GM12878 (cell line): ENCODE measurements at regions not wholly inside any gene's neighbourhood (a gene's known extent, or its start where the extent isn't known, plus 50 kb on each side); places are given as distances from the start of the nearest gene placed in this dataset.

Experiments used
- ATAC-seq: fragments of 200-7000 bp; cut with Tn5 transposase; 3 replicates; pipeline ENCODE4 v1.9.1; 2020; ENCODE audit warnings: mild to moderate bottlenecking, moderate library complexity
- BruUV-seq: library from RNA; stranded (reverse); fragments of 400-500 nt; replicated peaks from 2 replicates; lab custom pipeline; 2021; lab: Mats Ljungman, UMichigan
- CTCF ChIA-PET: fragments of 300-600 bp; sonication (Branson Sonifier 250); formaldehyde crosslinking; extraction: SDS; loops from one replicate; lab custom pipeline; 2021; ENCODE audit warnings: inconsistent platforms; lab: Yijun Ruan, JAX
- POLR2A ChIA-PET: fragments of 350-600 bp; formaldehyde crosslinking; extraction: SDS; loops from one replicate; lab custom pipeline; 2021; ENCODE audit warnings: inconsistent platforms; lab: Charles Lee
- RAD21 ChIA-PET: fragments of 300-600 bp; sonication (Branson Sonifier 250); formaldehyde crosslinking; loops from one replicate; lab custom pipeline; 2023; ENCODE audit warnings: antibody characterized with exemption; ENCODE audit not compliant: unreplicated experiment; lab: Charles Lee
- SMC1A ChIA-PET: fragments of 300-600 bp; sonication (Branson Sonifier 250); formaldehyde crosslinking; loops from one replicate; lab custom pipeline; 2023; ENCODE audit not compliant: unreplicated experiment, uncharacterized antibody; lab: Charles Lee
- DNase-seq: peaks from one replicate; pipeline ENCODE4 v3.0.0-alpha.2; 2011; ENCODE audit warnings: low read depth, low spot score
- FAIRE-seq: peaks from 3 replicates; lab custom pipeline; 2011; peaks lifted over from hg19 to GRCh38; lab: Jason Lieb, UNC
- H2AFZ ChIP-seq: 2 replicates; pipeline ENCODE4 v1.6.0; 2011; ENCODE audit warnings: low read depth, low read length, control low read depth; ENCODE audit not compliant: control insufficient read depth
- H3K27ac ChIP-seq: 2 replicates; pipeline ENCODE4 v1.5.1; 2011; ENCODE audit warnings: control low read depth; ENCODE audit not compliant: control insufficient read depth, insufficient read depth
- H3K27me3 ChIP-seq, 2 experiments: replicated peaks in 1 of 2; 2 replicates each; pipeline versions ENCODE4 v1.6.0 to v1.6.1; 2011; ENCODE audit warnings: low read length in 1 of 2; ENCODE audit not compliant: control insufficient read depth in 2 of 2, insufficient read depth in 2 of 2
- H3K36me3 ChIP-seq, 2 experiments: 2 replicates each; pipeline ENCODE4 v1.5.1; 2011; ENCODE audit warnings: low read length in 1 of 2; ENCODE audit not compliant: control insufficient read depth in 2 of 2, insufficient read depth in 2 of 2
- H3K4me1 ChIP-seq: 2 replicates; pipeline ENCODE4 v1.6.1; 2011; ENCODE audit warnings: mild to moderate bottlenecking, low read length, moderate library complexity, mixed read lengths; ENCODE audit not compliant: control insufficient read depth, insufficient read depth
- H3K4me2 ChIP-seq: 2 replicates; pipeline ENCODE4 v1.6.0; 2011; ENCODE audit warnings: control low read depth; ENCODE audit not compliant: control insufficient read depth, insufficient read depth
- H3K4me3 ChIP-seq: fragments of 200-600 bp; sonication (generic); 2 replicates; pipeline ENCODE4 v1.5.1; 2016
- H3K79me2 ChIP-seq: 2 replicates; pipeline ENCODE4 v1.6.0; 2011; ENCODE audit warnings: low read length; ENCODE audit not compliant: control insufficient read depth, insufficient read depth
- H3K9ac ChIP-seq: 2 replicates; pipeline ENCODE4 v1.8.0; 2011; ENCODE audit warnings: low read length, control low read depth, mixed read lengths; ENCODE audit not compliant: control insufficient read depth, insufficient read depth
- H3K9me3 ChIP-seq: replicated peaks from 3 replicates; pipeline ENCODE4 v1.5.1; 2011; ENCODE audit warnings: mild to moderate bottlenecking, low read length; ENCODE audit not compliant: control insufficient read depth, insufficient read depth
- H4K20me1 ChIP-seq: 2 replicates; pipeline ENCODE4 v1.6.0; 2011; ENCODE audit not compliant: control insufficient read depth, insufficient read depth
- ATF7 ChIP-seq: fragments of 450-650 bp; IDR thresholded peaks from 2 replicates; pipeline ENCODE4 v1.6.1; 2016; ENCODE audit warnings: low read depth, mild to moderate bottlenecking
- ESRRA ChIP-seq: IDR thresholded peaks from 2 replicates; pipeline ENCODE4 v1.6.1; 2012; ENCODE audit warnings: mild to moderate bottlenecking, low read length, improper control_type of control experiment
- ETV6 ChIP-seq, 2 experiments: fragments of 450-650 bp in 1 of 2; IDR thresholded peaks in 1 of 2; conservative IDR thresholded peaks in 1 of 2; 2 replicates each; pipeline ENCODE4 v1.6.1; 2014; ENCODE audit warnings: antibody characterized with exemption in 1 of 2, borderline replicate concordance in 1 of 2, low read depth in 1 of 2, mild to moderate bottlenecking in 1 of 2, moderate library complexity in 1 of 2
- IRF4 ChIP-seq: IDR thresholded peaks from 2 replicates; pipeline ENCODE4 v1.6.1; 2011; ENCODE audit warnings: low read depth, low read length
- MTA2 ChIP-seq: fragments of 450-650 bp; IDR thresholded peaks from 2 replicates; pipeline ENCODE4 v1.6.1; 2016; ENCODE audit warnings: low read depth, mild to moderate bottlenecking, moderate library complexity
- NFXL1 ChIP-seq: fragments of 450-650 bp; IDR thresholded peaks from 2 replicates; pipeline ENCODE4 v1.6.1; 2017; ENCODE audit warnings: antibody characterized with exemption, mild to moderate bottlenecking, borderline replicate concordance
- NR2C1 ChIP-seq: fragments of 450-650 bp; IDR thresholded peaks from 2 replicates; pipeline ENCODE4 v1.6.1; 2017; ENCODE audit warnings: antibody characterized with exemption, mild to moderate bottlenecking, moderate library complexity
- PAX5 ChIP-seq: IDR thresholded peaks from 2 replicates; pipeline ENCODE4 v1.6.1; 2011; ENCODE audit warnings: low read depth, low read length, borderline replicate concordance
- POLR2AphosphoS2 ChIP-seq: IDR thresholded peaks from 2 replicates; pipeline ENCODE4 v1.6.1; 2011; ENCODE audit warnings: low read depth, mild to moderate bottlenecking, low read length, improper control_type of control experiment, moderate library complexity
- RELA ChIP-seq: fragments of 450-650 bp; IDR thresholded peaks from 2 replicates; pipeline ENCODE4 v1.8.0; 2014; ENCODE audit warnings: borderline replicate concordance; ENCODE audit not compliant: partially characterized antibody
- SMAD5 ChIP-seq: IDR thresholded peaks from 2 replicates; pipeline ENCODE4 v1.6.1; 2016; ENCODE audit warnings: antibody characterized with exemption, low read depth
- STAT1 ChIP-seq: fragments of 450-650 bp; conservative IDR thresholded peaks from 2 replicates; pipeline ENCODE4 v1.6.1; 2014; ENCODE audit warnings: antibody characterized with exemption, mild to moderate bottlenecking
- WGBS: methylation state at CpG from one replicate; pipeline ENCODE4 v1.1.6; 2016; ENCODE audit warnings: low lambda C conversion rate; ENCODE audit not compliant: insufficient replicate concordance, insufficient coverage; ENCODE audit errors: missing lambda C conversion rate; 5-methylcytosine and 5-hydroxymethylcytosine counted together
- in situ Hi-C: fragments of 300-500 bp; cut with MboI; formaldehyde crosslinking; loops from 9 replicates; pipeline ENCODE4 v1.14.3; 2018; ENCODE audit warnings: mixed read lengths
- intact Hi-C: fragments of 100-400 bp; cut with micrococcal nuclease; formaldehyde crosslinking; loops from one replicate; pipeline ENCODE4 v1.14.2; 2022; ENCODE audit not compliant: unreplicated experiment
- TF ChIP-seq, protein P1 (sequence below): fragments of 450-650 bp; IDR thresholded peaks from 2 replicates; pipeline ENCODE4 v1.6.1; 2016; ENCODE audit warnings: mild to moderate bottlenecking, moderate library complexity, borderline replicate concordance
- TF ChIP-seq, protein P2 (sequence below): fragments of 450-650 bp; IDR thresholded peaks from 2 replicates; pipeline ENCODE4 v1.6.1; 2017; ENCODE audit warnings: mild to moderate bottlenecking, moderate library complexity
- TF ChIP-seq, protein P3 (sequence below): fragments of 450-650 bp; IDR thresholded peaks from 2 replicates; pipeline ENCODE4 v1.6.1; 2017; ENCODE audit warnings: mild to moderate bottlenecking

DNA sequence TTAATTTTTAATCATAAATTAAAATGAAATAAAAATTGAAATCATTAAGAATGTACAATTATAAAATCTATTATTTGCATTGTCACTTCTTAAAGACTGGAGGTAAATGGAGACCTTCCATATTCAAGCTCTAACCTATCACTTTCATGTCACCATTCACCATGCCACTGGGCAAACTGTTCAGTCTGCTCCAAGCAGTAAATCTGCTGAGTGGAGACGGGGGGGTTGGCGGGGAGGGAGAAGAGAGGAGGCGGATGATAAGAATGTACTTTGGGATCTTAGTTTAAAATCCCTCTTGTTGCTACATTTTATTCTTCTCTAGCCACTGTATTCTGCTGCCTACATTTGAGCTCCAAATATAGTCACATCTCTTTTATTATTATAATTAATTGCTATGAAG lies 365.9 kb upstream of the NFIA start:
- intact Hi-C loops = no loop called here
- ChIA-PET RAD21 (no interaction called here), CTCF (no interaction called here), SMC1A (interaction anchor here (0.6 kb wide), 1 partner anchor 415 kb away, joined by 3 read pairs; no protein-coding TSS in a partner anchor), POLR2A (no interaction called here)
- H3K27me3 ChIP-seq = no peaks in the 10 kb centered on the region
- 40% methylated on average over 3 of the region's 3 CpGs for WGBS
- DNase-seq = no peak
- no peaks in the 10 kb centered on the region for H4K20me1 ChIP-seq
- H3K4me1 ChIP-seq = no peaks in the 10 kb centered on the region
- H3K79me2 ChIP-seq = no peaks in the 10 kb centered on the region
- H2AFZ ChIP-seq = no peak overlapping the region
- H3K9me3 ChIP-seq = no peaks in the 10 kb centered on the region; the same call in 2 of the 3 replicates
- H3K27ac ChIP-seq = no peak overlapping the region
- BruUV-seq = no TSS peak
- ATAC-seq = no peak
- no peak overlapping the region for H3K4me3 ChIP-seq
- no peaks in the 10 kb centered on the region for H3K36me3 ChIP-seq
- FAIRE-seq = no peak
- in situ Hi-C loops = no loop called here
- no peak overlapping the region for H3K4me2 ChIP-seq
- H3K9ac ChIP-seq = no peak overlapping the region
- TF ChIP-seq RELA (no peak), ATF7 (no peak), IRF4 (no peak), STAT1 (no peak), NR2C1 (no peak), MTA2 (no peak), PAX5 (no peak), SMAD5 (no peak), POLR2AphosphoS2 (no peak), NFXL1 (no peak), ETV6 (conservative IDR thresholded peaks at IDR 0.05 in 1 of 2, IDR thresholded peaks at IDR 0.05 in 1 of 2; ENCODE audit: borderline replicate concordance in 1 of 2, low read depth in 1 of 2) (no peak), ESRRA (no peak)
- TF ChIP-seq, protein P1, sequence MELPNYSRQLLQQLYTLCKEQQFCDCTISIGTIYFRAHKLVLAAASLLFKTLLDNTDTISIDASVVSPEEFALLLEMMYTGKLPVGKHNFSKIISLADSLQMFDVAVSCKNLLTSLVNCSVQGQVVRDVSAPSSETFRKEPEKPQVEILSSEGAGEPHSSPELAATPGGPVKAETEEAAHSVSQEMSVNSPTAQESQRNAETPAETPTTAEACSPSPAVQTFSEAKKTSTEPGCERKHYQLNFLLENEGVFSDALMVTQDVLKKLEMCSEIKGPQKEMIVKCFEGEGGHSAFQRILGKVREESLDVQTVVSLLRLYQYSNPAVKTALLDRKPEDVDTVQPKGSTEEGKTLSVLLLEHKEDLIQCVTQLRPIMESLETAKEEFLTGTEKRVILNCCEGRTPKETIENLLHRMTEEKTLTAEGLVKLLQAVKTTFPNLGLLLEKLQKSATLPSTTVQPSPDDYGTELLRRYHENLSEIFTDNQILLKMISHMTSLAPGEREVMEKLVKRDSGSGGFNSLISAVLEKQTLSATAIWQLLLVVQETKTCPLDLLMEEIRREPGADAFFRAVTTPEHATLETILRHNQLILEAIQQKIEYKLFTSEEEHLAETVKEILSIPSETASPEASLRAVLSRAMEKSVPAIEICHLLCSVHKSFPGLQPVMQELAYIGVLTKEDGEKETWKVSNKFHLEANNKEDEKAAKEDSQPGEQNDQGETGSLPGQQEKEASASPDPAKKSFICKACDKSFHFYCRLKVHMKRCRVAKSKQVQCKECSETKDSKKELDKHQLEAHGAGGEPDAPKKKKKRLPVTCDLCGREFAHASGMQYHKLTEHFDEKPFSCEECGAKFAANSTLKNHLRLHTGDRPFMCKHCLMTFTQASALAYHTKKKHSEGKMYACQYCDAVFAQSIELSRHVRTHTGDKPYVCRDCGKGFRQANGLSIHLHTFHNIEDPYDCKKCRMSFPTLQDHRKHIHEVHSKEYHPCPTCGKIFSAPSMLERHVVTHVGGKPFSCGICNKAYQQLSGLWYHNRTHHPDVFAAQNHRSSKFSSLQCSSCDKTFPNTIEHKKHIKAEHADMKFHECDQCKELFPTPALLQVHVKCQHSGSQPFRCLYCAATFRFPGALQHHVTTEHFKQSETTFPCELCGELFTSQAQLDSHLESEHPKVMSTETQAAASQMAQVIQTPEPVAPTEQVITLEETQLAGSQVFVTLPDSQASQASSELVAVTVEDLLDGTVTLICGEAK = no peak
- TF ChIP-seq, protein P2, sequence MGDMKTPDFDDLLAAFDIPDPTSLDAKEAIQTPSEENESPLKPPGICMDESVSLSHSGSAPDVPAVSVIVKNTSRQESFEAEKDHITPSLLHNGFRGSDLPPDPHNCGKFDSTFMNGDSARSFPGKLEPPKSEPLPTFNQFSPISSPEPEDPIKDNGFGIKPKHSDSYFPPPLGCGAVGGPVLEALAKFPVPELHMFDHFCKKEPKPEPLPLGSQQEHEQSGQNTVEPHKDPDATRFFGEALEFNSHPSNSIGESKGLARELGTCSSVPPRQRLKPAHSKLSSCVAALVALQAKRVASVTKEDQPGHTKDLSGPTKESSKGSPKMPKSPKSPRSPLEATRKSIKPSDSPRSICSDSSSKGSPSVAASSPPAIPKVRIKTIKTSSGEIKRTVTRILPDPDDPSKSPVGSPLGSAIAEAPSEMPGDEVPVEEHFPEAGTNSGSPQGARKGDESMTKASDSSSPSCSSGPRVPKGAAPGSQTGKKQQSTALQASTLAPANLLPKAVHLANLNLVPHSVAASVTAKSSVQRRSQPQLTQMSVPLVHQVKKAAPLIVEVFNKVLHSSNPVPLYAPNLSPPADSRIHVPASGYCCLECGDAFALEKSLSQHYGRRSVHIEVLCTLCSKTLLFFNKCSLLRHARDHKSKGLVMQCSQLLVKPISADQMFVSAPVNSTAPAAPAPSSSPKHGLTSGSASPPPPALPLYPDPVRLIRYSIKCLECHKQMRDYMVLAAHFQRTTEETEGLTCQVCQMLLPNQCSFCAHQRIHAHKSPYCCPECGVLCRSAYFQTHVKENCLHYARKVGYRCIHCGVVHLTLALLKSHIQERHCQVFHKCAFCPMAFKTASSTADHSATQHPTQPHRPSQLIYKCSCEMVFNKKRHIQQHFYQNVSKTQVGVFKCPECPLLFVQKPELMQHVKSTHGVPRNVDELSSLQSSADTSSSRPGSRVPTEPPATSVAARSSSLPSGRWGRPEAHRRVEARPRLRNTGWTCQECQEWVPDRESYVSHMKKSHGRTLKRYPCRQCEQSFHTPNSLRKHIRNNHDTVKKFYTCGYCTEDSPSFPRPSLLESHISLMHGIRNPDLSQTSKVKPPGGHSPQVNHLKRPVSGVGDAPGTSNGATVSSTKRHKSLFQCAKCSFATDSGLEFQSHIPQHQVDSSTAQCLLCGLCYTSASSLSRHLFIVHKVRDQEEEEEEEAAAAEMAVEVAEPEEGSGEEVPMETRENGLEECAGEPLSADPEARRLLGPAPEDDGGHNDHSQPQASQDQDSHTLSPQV = no peak
- TF ChIP-seq, protein P3, sequence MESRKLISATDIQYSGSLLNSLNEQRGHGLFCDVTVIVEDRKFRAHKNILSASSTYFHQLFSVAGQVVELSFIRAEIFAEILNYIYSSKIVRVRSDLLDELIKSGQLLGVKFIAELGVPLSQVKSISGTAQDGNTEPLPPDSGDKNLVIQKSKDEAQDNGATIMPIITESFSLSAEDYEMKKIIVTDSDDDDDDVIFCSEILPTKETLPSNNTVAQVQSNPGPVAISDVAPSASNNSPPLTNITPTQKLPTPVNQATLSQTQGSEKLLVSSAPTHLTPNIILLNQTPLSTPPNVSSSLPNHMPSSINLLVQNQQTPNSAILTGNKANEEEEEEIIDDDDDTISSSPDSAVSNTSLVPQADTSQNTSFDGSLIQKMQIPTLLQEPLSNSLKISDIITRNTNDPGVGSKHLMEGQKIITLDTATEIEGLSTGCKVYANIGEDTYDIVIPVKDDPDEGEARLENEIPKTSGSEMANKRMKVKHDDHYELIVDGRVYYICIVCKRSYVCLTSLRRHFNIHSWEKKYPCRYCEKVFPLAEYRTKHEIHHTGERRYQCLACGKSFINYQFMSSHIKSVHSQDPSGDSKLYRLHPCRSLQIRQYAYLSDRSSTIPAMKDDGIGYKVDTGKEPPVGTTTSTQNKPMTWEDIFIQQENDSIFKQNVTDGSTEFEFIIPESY = no peak
